ENCODE measurements at regions not wholly inside any gene's neighbourhood (a gene's known extent, or its start where the extent isn't known, plus 50 kb on each side); places are given as distances from the start of the nearest gene placed in this dataset.

GRCh38 chr5:92979716-92980115 lies 601.3 kb downstream of the NR2F1-AS1 start:
- no peak overlapping the region for H3K4me3 ChIP-seq
- ATAC-seq (no peak), DNase-seq (no peak)
- no peaks in the 10 kb centered on the region for H3K27me3 ChIP-seq
- intact Hi-C loops (cut with DNase I) = no loop called here
- WGBS (ENCODE audit: insufficient coverage, low coverage, low lambda C conversion rate, missing lambda C conversion rate) = 25% methylated on average over 1 of the region's 1 CpG
- no peaks in the 10 kb centered on the region for H3K36me3 ChIP-seq
- no peak overlapping the region for H3K27ac ChIP-seq
- no peaks in the 10 kb centered on the region for H3K4me1 ChIP-seq
- H3K9me3 ChIP-seq = no peaks in the 10 kb centered on the region
- TF ChIP-seq POLR2A (IDR thresholded peaks at IDR 0.05) = no peak
- no peak for TF ChIP-seq CTCF (IDR thresholded peaks at IDR 0.05)

- WGBS (ENCODE audit: insufficient coverage, low coverage, low lambda C conversion rate, missing lambda C conversion rate) = 59% methylated on average over 3 of the region's 3 CpGs
- intact Hi-C loops (cut with DNase I) = no loop called here
- Histone ChIP-seq H3K4me1 (no peaks in the 10 kb centered on the region), H3K27ac (no peak overlapping the region), H3K36me3 (no peaks in the 10 kb centered on the region), H3K27me3 (no peaks in the 10 kb centered on the region), H3K9me3 (no peaks in the 10 kb centered on the region), H3K4me3 (no peak overlapping the region)
- no peak for ATAC-seq
- no peak for DNase-seq
- no peak for TF ChIP-seq CTCF (IDR thresholded peaks at IDR 0.05)
- TF ChIP-seq POLR2A (IDR thresholded peaks at IDR 0.05) = no peak
Observed at GRCh38 chr5:92977846-92978540, 603.0 kb downstream of the NR2F1-AS1 start.

- DNase-seq = no peak
- 46% methylated on average over 1 of the region's 1 CpG for WGBS (ENCODE audit: insufficient coverage, low coverage, low lambda C conversion rate, missing lambda C conversion rate)
- H3K4me1 ChIP-seq = no peaks in the 10 kb centered on the region
- H3K27ac ChIP-seq = no peak overlapping the region
- no peaks in the 10 kb centered on the region for H3K36me3 ChIP-seq
- H3K4me3 ChIP-seq = no peak overlapping the region
- ATAC-seq = no peak
- H3K27me3 ChIP-seq = no peaks in the 10 kb centered on the region
- intact Hi-C loops (cut with DNase I) = no loop called here
- no peaks in the 10 kb centered on the region for H3K9me3 ChIP-seq
- TF ChIP-seq POLR2A (IDR thresholded peaks at IDR 0.05) = no peak
- TF ChIP-seq CTCF (IDR thresholded peaks at IDR 0.05) = no peak
Observed at GRCh38 chr5:92976156-92976555, 604.9 kb downstream of the NR2F1-AS1 start.

- WGBS (ENCODE audit: insufficient coverage, low coverage, low lambda C conversion rate, missing lambda C conversion rate) = 44% methylated on average over 2 of the region's 2 CpGs
- peak in 1 of 4 donors; percentile 43 for ATAC-seq
- intact Hi-C loops (cut with DNase I) = no loop called here
- H3K36me3 ChIP-seq = no peaks in the 10 kb centered on the region
- no peak overlapping the region for H3K27ac ChIP-seq
- H3K4me1 ChIP-seq = no peaks in the 10 kb centered on the region
- no peak overlapping the region for H3K4me3 ChIP-seq
- no peaks in the 10 kb centered on the region for H3K27me3 ChIP-seq
- H3K9me3 ChIP-seq = no peaks in the 10 kb centered on the region
- TF ChIP-seq POLR2A (IDR thresholded peaks at IDR 0.05) (no peak), CTCF (IDR thresholded peaks at IDR 0.05) (no peak)
- DNase-seq = no peak
Observed at GRCh38 chr5:92969781-92970237, 611.2 kb downstream of the NR2F1-AS1 start.
